ENCODE measurements at regions not wholly inside any gene's neighbourhood (a gene's known extent, or its start where the extent isn't known, plus 50 kb on each side); places are given as distances from the start of the nearest gene placed in this dataset.
A peak's percentile ranks its signal among the peaks of the same experiment; 100 is the strongest.

DNA sequence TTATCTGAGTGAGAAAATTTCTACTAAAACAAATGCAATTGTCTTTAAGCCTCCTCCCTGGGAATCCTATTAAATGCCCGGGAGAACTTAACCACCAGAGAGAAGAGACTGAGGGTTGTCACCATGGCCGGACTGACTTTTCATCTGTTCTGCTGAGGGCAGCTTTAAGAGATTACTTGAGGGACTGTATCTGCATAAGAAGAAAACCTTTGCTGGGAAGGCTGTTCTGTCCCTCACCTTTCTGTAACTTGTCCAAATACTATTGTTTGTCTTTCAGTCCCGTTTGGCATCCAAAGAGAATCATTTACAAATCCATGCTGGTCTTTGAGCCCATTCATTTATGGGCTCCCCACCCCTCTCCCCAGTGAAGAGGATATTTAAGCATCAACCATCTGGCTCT, 306.3 kb upstream of the FLRT2 start:
- DNase-seq (ENCODE audit: low spot score) (no peak), ATAC-seq (peak; percentile 77)
- TF ChIP-seq ZNF317 (CRISPR knock-in tag; IDR thresholded peaks at IDR 0.05; ENCODE audit: borderline replicate concordance, low read depth) (no peak), MXD4 (CRISPR knock-in tag; IDR thresholded peaks at IDR 0.05; ENCODE audit: borderline replicate concordance) (no peak), ZNF138 (CRISPR knock-in tag; conservative IDR thresholded peaks at IDR 0.05) (no peak), ZNF263 (CRISPR knock-in tag; IDR thresholded peaks at IDR 0.05; ENCODE audit: low read depth) (no peak), PRRX2 (CRISPR knock-in tag; IDR thresholded peaks at IDR 0.05) (no peak), CREM (CRISPR knock-in tag; IDR thresholded peaks at IDR 0.05) (no peak), AR (CRISPR knock-in tag; IDR thresholded peaks at IDR 0.05) (no peak), SP1 (CRISPR knock-in tag; conservative IDR thresholded peaks at IDR 0.05) (no peak), E2F1 (CRISPR knock-in tag; IDR thresholded peaks at IDR 0.05) (no peak), ZNF416 (CRISPR knock-in tag; IDR thresholded peaks at IDR 0.05) (no peak), ZNF396 (CRISPR knock-in tag; IDR thresholded peaks at IDR 0.05; ENCODE audit: borderline replicate concordance) (no peak), ZNF121 (CRISPR knock-in tag; IDR thresholded peaks at IDR 0.05) (no peak), GRHL2 (CRISPR knock-in tag; IDR thresholded peaks at IDR 0.05; ENCODE audit: insufficient replicate concordance, severe bottlenecking) (no peak)
- TF ChIP-seq, protein P1, sequence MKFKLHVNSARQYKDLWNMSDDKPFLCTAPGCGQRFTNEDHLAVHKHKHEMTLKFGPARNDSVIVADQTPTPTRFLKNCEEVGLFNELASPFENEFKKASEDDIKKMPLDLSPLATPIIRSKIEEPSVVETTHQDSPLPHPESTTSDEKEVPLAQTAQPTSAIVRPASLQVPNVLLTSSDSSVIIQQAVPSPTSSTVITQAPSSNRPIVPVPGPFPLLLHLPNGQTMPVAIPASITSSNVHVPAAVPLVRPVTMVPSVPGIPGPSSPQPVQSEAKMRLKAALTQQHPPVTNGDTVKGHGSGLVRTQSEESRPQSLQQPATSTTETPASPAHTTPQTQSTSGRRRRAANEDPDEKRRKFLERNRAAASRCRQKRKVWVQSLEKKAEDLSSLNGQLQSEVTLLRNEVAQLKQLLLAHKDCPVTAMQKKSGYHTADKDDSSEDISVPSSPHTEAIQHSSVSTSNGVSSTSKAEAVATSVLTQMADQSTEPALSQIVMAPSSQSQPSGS (CRISPR knock-in tag; IDR thresholded peaks at IDR 0.05; ENCODE audit: borderline replicate concordance, low read depth), result no peak
- TF ChIP-seq, protein P2, sequence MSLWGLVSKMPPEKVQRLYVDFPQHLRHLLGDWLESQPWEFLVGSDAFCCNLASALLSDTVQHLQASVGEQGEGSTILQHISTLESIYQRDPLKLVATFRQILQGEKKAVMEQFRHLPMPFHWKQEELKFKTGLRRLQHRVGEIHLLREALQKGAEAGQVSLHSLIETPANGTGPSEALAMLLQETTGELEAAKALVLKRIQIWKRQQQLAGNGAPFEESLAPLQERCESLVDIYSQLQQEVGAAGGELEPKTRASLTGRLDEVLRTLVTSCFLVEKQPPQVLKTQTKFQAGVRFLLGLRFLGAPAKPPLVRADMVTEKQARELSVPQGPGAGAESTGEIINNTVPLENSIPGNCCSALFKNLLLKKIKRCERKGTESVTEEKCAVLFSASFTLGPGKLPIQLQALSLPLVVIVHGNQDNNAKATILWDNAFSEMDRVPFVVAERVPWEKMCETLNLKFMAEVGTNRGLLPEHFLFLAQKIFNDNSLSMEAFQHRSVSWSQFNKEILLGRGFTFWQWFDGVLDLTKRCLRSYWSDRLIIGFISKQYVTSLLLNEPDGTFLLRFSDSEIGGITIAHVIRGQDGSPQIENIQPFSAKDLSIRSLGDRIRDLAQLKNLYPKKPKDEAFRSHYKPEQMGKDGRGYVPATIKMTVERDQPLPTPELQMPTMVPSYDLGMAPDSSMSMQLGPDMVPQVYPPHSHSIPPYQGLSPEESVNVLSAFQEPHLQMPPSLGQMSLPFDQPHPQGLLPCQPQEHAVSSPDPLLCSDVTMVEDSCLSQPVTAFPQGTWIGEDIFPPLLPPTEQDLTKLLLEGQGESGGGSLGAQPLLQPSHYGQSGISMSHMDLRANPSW (CRISPR knock-in tag; conservative IDR thresholded peaks at IDR 0.05; ENCODE audit: low read depth), result no peak
- TF ChIP-seq, protein P3, sequence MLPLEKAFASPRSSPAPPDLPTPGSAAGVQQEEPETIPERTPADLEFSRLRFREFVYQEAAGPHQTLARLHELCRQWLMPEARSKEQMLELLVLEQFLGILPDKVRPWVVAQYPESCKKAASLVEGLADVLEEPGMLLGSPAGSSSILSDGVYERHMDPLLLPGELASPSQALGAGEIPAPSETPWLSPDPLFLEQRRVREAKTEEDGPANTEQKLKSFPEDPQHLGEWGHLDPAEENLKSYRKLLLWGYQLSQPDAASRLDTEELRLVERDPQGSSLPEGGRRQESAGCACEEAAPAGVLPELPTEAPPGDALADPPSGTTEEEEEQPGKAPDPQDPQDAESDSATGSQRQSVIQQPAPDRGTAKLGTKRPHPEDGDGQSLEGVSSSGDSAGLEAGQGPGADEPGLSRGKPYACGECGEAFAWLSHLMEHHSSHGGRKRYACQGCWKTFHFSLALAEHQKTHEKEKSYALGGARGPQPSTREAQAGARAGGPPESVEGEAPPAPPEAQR (CRISPR knock-in tag; IDR thresholded peaks at IDR 0.05), result no peak
- TF ChIP-seq, protein P4, sequence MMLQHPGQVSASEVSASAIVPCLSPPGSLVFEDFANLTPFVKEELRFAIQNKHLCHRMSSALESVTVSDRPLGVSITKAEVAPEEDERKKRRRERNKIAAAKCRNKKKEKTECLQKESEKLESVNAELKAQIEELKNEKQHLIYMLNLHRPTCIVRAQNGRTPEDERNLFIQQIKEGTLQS (CRISPR knock-in tag; conservative IDR thresholded peaks at IDR 0.05), result no peak
- TF ChIP-seq, protein P5, sequence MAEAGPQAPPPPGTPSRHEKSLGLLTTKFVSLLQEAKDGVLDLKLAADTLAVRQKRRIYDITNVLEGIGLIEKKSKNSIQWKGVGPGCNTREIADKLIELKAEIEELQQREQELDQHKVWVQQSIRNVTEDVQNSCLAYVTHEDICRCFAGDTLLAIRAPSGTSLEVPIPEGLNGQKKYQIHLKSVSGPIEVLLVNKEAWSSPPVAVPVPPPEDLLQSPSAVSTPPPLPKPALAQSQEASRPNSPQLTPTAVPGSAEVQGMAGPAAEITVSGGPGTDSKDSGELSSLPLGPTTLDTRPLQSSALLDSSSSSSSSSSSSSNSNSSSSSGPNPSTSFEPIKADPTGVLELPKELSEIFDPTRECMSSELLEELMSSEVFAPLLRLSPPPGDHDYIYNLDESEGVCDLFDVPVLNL (CRISPR knock-in tag; IDR thresholded peaks at IDR 0.05; ENCODE audit: borderline replicate concordance, low read depth), result no peak
- ChIA-PET POLR2A (no interaction called here), CTCF (no interaction called here)
- no peak overlapping the region for H3K4me3 Mint-ChIP-seq
- peaks cover 38% of the 10 kb centered on the region for H3K4me1 Mint-ChIP-seq
- no peaks in the 10 kb centered on the region for H3K27me3 Mint-ChIP-seq (ENCODE audit: low read depth)
- H3K9me3 Mint-ChIP-seq, result peaks cover 12% of the 10 kb centered on the region
- peak overlapping the region; percentile 76; the same call in 1 of the 2 replicates for H3K27ac Mint-ChIP-seq
- H3K36me3 Mint-ChIP-seq, result peaks cover 6% of the 10 kb centered on the region

All from WTC11 (cell line).